Cardiac septum (tissue), 1 donor: ENCODE measurements at regions not wholly inside any gene's neighbourhood (a gene's known extent, or its start where the extent isn't known, plus 50 kb on each side); places are given as distances from the start of the nearest gene placed in this dataset.

Source experiments
- DNase-seq: peaks from one replicate; pipeline ENCODE4 v3.0.0-alpha.2; 2020; ENCODE audit warnings: low spot score
- intact Hi-C: fragments of 100-400 bp; cut with DNase I; formaldehyde crosslinking; loops from one replicate; pipeline ENCODE4 v1.14.0; 2022
- donor health status: DM: no; HTN: no; CAD: no.

DNA sequence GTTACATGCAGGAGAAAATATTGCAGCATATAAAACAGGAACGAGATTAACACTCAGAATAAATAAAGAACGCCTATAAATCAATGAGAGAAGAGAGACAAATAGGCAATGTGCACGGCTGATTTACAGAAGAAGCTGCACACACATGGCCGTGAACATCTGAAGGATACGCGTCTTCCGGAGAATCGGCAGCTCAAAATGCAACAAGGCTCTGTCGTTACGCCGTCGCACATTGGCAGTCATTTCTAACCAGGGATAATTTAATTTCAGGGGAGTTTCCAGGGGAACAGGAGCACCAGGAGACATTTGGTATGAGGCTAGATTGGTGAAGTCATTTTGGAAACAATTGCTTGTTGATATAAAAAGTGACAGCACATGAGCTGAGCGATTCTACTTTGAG lies 745.2 kb downstream of the BRD1 start:
- intact Hi-C loops: no loop called here
- DNase-seq: peak; percentile 29

DNA sequence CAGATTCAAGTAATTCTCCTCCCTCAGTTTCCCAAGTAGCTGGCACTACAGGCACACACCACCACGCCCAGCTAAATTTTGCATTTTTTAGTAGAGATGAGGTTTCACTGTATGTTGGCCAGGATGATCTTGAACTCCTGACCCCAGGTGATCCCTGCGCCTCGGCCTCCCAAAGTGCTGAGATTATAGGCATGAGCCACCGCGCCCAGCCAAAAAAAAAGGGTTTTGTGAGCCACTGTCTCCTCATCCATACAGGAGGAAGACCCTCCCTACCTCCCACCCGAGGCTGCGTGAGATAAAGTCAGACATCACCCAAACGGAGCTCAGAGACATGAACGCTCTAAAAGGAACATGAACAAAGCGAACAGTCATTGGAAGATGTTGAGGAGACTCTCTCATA lies 745.7 kb downstream of the BRD1 start:
- DNase-seq: peak; percentile 50

DNA sequence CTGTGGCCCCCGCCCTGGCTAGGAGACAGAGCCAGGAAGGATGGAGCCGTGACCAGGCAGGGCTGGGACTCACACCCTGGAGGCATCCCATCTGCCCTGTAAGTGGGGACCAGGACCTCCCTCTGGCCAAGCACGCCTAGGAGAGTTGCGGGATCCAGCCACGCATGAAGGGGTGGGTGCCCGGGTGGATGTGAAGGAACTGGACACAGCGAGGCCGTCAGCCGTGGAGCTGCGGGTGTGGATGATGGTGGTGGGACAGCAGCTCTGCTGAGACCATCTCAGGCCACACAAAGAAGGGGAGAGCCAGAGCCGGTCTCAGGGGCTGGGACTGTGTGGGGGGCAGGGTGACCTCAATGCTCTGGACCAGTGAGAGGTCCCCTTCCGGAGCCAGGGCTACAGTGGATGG lies 746.4 kb downstream of the BRD1 start:
- intact Hi-C loops: no loop called here

More for the DNA sequence above, 745.7 kb downstream of the BRD1 start:
- intact Hi-C loops: no loop called here

DNA sequence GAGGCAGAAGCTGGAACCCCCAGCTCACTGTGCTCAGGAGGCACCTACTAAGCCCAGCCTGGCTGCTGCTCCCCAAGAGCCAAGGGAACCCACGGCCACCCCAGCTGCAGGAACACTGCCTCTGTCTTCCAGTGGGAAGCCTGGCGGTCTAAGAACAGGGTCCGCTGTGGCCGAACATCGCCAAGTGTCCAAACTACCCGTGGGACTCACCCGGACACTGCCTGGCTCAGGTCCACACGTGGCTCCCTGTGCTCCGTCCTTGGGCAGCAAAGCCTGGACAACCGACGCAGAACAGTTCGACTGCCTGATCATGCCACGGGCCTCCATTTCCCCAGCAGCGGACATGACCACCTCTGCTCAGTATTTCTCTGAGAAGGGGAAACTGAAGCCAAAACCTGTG lies 747.0 kb downstream of the BRD1 start:
- intact Hi-C loops: no loop called here

More for the DNA sequence above, 746.4 kb downstream of the BRD1 start:
- peak; percentile 73 for DNase-seq

DNA sequence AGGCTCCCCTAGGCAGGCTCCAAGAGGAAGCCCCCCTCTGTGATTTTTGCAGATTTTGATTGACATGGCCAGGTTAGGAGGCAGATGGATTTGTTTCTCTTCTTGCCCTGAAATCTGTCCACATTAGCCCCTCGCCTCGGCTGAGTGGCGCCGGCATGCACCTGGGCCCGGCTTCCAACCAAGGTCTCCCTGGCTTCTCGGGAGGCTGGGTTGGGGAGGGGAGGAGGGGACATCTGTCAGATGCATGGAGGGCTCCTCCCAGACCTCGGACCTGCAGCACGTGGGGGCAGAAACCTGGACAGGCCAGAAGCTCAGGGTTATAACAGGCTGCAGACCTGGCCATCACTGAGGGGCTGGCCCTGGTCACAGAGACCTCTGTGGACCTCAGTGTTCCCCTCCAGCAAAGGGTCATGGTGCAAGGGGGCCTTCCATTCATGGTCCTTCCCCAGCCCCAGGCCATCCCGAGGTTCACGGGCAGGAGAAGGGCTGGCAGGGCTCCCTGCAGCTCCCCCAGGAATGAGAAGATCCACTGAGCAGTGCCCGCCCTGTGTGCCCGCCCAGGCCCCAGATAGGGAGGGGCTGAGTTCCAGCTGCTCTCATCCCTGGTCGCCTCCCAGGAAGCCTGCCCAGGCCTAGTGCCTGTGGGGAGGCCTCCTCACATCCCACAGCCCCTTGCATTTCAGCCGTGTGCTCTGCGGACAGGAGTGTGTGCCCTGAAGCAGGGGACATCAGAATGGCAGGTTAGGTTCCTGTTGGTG lies 747.8 kb downstream of the BRD1 start:
- peak; percentile 53 for DNase-seq
- intact Hi-C loops: no loop called here

More for the DNA sequence above, 747.0 kb downstream of the BRD1 start:
- peak; percentile 53 for DNase-seq

DNA sequence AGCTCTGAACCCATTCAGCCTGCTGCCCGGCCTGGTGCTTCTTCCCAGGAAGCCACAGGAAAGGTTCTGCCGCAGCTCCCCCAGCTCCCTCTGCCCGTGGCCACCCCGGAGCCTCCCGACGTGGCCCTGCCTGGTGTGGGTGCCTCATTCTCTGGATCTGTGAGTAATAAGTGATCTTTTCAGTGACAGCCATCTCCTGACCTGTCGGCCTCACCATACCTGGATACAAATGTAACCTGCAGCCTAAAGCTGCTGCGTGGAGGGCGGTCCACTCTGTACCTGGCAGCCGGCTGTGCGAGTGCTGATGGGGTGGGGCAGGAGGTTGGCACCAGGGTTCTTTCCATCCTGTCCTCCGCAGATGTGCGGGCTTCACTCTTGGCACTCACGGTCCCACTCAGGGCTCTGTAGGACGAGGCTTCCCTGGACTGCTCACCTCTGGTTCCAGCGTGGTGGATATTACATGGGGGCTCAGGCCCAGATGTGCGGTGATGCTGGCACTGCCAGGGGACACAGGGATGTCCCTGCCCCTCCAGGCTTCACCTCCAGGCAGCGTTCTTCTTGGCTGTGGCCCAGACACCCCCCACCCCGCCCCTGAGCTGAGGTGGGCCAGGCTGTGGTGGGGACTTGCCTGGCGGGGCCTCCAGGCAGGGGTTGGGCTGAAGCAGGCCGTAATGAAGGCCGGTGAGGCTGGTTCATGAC lies 748.5 kb downstream of the BRD1 start:
- peak; percentile 61 for DNase-seq
- intact Hi-C loops: no loop called here

DNA sequence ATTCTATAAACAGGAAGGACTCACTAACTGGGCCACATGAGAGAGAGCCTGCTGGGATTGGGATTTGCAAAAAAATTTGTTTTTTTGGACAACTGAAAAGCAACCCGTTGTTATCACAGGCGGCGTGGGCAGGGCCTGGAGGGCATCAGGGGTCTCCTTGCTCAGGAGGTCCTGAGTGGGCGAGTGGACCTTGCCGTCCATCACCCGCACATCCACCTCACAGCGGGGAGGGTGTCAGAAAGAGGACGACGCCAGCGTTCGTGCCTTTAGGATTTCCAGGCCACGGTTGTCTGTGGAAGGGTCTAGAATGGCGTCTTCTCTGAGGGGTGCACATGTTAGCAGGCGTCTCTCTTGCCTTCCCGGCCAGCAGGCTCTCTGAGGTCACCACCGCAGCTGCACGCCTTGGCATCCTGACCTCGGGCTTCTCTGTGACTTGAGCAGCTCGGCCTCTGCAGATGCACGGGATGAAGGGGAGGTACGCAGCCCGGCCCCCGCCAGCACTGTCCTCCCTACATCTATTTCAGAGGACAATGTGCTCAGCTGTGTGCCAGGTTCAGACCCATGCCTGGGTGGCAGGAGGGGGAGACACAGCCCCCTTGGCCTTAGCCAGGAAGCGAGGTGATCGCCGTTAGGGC lies 749.5 kb downstream of the BRD1 start:
- intact Hi-C loops: no loop called here
- DNase-seq: no peak

DNA sequence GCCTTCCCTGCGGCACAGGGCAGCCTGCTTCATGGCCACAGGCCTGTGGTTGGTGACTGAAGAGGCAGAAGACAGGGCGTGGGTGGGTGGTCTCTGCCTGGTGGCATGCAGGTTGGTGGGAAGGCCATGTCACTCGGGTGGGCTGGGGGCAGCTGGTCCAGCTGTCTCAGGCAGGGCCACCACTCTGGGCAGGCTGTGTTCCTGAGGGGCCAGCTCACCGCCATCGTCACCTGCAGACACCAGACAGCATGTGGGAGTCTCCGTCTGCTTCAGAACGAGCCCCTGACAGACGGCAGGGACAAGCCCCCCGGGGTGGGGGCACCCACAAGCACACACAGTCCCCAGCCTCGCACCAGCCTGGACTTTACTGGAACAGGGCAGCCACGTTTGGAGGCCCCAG lies 750.1 kb downstream of the BRD1 start:
- peak; percentile 64 for DNase-seq
- intact Hi-C loops: no loop called here

DNA sequence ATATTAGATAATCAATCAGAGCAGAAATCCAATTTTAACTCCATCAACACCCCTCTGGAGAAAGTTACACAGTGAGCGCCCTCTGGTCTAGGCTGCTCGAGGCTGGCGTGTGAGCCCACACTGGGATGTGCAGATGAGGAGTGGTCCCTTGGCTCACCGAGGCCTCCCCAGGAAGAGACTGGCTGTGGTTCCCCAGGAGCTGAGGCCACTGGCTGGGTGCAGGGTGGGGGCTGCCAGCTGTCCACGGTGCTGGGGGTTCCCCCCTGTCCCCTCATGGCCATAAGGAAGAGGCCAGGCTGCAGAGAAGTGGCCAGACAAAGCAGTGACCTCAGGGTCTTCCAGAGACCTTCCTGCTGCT lies 750.7 kb downstream of the BRD1 start:
- DNase-seq: peak; percentile 70
- intact Hi-C loops: no loop called here

DNA sequence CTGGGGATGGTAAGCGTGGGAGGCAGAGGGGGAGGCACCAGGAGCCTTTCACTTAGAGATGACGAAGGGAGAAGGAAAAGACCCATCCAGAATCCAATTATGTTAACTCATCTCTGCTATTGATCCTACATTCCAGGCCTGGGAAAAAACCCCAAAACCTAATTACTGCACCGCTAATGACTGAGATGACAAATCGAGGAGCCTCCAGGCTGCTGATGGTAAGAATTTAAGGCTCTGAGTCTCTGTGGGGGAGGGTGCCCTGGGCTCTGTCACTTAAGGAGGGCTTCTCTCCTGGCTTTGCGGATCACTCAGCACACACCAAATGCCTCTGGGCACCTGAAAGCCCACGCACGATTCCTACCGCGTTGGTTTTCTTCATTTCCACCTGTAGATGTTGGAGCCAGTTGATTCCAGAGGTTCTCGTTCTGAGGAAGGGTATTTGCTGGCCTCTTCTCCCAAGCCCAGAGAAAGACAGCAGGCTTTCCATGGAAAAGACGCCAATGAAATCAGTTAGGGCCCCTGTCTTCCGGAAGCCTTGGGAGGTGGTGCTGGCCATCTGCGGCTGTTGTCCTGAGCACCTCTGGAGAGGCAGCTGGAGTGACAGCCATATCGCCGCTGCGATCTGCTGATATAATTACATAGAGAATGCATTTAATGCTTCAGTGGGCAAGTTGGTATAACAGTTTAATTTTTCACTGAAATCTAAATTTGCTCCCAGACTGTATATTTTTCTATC lies 751.2 kb downstream of the BRD1 start:
- intact Hi-C loops: no loop called here
- DNase-seq: peak; percentile 49

DNA sequence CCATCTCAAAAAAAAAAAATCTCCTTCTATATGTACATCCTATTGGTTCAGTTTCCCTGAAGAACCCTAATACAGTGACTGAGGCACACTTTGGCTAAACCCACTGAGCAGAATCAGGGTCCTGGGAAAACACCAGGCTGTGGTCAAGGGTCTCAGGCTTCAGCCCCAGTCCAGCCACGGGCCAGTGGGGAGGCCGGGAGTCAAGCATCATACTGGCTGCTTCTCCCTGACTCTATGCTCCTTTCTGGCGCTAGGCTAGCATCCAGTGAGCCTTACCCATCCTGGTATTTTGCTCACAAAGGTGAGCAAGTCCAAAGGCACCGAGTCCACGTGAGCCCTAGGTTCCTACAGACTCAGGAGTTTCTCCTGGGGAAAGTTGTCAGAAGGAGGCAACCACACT lies 752.5 kb downstream of the BRD1 start:
- intact Hi-C loops: no loop called here
- DNase-seq: no peak

DNA sequence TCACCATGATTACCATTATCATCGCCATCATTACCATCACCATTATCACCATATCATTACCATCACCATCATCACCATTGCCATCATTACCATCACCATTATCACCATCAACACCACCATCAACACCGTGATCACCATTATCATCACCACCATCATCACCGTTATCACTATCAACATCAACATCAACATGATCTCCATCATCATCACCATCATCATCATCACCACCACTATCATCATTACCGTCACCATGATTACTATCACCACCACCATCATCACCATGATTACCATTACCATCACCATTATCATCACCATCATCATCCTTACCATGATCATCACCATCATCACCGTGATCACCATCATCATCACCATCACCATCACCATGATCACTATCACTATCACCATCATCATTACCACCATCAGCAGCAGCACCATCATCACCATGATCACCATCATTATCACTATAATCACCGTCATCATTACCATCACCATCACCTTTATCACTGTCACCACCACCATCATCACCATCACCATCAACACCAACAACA lies 753.7 kb downstream of the BRD1 start:
- no peak for DNase-seq
- intact Hi-C loops: no loop called here

DNA sequence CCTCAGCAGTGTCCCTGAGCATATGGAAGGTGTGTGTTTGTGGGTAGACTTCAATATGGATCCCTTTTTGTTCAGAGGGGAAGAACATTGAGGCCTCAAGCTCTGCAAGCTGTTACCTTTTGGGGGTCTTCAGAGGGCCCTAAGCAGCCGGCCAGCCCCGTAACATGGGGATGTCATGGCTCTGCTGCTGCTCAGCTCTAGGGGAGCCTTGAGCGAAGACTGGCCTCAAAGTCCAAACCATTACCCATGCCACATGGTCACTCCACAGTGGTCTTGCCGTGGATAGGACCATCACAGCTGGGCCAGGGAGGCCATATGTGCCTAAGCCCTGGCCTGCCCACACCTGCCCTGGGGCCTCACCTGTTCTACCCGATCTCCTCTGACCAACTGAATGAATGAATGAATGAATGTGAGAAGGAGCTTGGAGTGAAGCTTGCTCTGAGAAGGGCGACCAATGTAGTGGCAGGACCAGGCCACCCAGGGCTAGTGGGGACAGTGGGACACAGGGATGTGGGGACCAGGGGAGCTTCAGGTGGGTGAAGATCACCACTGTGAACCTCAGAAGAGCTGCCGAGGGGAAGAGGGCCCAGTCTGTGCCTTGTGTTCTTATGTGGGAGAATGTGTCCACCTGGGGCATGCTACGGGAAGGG lies 754.6 kb downstream of the BRD1 start:
- peak; percentile 63 for DNase-seq
- intact Hi-C loops: no loop called here

DNA sequence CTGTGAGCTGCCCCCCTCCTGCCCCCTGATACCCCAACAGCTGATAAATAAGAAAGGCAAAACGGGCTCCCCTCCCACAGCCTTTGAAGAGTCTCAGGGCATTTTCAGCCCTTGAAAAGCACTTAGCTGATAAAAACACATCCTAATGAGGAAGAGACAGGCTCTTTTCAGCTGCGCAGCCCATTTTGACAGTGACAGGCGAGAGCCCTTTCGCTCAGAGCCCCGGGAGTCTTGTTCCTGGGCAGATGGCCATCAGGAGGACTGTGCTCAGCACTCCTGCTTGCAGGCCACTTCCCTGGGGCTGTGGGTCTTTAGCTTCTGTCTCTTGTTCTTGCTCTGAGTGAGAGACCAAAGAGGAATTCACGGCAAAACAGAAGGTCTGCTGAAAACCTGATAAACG lies 757.2 kb downstream of the BRD1 start:
- peak; percentile 7 for DNase-seq
- intact Hi-C loops: no loop called here

DNA sequence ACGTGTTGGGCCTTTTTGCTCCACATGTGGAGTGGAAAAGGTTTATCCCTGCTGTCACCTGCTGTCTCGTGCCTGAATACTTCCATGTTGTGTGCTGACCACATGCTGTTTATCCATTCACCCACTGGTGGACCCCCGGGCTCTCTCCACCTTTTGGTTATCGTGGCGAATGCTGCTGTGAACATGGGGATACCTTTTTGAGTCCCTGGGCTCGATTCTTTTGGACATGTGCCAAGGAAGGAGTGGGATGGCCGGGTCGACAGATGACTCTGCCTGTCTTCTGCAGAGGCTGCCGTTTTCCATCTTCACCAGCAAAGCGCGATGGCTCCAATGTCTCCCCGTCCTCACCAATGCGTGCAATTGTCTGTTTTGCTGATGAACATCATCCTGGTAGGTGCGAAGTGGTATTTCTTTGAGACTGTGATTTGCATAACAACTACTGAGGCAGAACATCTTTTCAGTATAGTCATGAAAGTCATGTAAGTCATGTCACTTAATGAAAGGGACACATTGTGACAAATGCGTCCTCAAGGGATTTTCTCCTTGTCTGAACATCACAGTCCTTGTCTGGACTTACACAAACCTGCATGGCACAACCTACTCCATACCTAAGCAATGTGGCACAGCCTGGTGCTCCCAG lies 758.7 kb downstream of the BRD1 start:
- DNase-seq: peak; percentile 35
- intact Hi-C loops: no loop called here

DNA sequence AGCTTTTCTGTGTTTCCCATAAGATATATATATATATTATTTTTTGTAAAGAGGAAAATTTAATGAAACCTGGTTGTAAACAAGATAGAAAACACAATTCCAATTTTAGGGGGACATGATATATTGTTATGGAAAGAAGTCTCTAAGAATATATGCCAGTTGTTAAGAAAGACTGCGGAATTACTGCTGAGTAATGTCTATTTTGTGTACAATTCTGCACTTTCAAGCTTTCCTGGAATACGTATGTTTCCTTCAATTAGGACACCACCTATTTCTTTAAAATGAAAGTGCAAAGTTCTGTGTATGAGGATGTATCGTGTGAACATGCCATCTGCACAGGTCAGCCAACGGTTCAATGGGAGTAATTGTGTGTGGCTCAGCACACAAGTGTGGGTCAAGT lies 760.2 kb downstream of the BRD1 start:
- intact Hi-C loops: no loop called here

DNA sequence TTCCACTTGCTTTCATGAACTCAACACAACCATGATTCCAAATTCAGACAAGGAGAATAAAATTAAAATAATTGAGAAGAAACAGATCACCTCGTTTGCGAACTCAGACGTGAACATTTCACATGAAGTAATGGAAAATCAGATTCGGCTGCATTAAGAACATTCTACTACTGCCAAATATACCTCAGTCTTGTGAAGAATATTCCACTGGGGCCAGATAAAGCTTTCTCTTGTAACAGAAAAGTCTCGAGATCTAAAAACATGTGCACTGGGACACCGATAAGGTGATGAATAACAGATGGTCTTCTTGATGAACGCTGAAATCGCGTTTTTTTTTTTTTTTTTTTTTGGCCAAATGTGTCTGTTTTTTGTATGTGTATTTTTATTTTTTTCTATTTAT lies 761.1 kb downstream of the BRD1 start:
- no peak for DNase-seq
- intact Hi-C loops: no loop called here

More for the DNA sequence above, 760.2 kb downstream of the BRD1 start:
- no peak for DNase-seq

DNA sequence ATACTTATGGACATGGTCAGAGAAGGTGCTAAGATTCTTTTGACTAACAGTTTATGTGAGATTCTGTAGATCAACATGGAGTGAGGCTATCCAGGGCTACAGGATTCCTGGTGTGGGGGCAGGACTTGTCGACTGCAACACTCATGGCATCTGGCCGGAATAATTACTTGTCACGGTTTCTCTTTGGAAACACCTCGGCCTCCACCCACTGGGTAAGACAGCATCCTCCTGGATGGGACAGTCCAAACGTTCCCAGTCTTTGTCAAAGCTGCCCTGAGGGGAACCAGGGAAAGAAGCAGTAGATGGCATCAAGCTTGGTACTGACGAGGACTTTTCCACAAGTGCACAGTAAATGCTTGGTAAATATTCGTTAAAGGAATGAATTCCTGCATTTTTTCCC lies 762.8 kb downstream of the BRD1 start:
- intact Hi-C loops: no loop called here
- peak; percentile 10 for DNase-seq

DNA sequence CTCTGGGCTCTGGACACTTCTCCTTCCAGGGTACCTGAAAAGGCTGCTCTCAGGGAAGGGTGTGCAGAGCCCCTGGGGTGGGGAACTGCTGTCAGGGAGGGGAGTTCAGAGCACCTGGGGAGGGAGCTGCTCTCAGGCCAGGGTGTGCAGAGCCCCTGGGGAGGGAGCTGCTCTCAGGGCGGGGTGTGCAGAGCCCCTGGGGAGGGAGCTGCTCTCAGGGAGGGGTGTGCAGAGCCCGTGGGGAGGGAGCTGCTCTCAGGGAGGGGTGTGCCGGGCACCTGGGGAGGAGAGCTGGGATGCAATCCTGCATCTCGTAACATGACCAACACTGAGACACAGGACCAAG lies 764.2 kb downstream of the BRD1 start:
- DNase-seq: peak; percentile 44
- intact Hi-C loops: no loop called here
